Chondrocyte (in vitro differentiated cells): ENCODE measurements at regions not wholly inside any gene's neighbourhood (a gene's known extent, or its start where the extent isn't known, plus 50 kb on each side); places are given as distances from the start of the nearest gene placed in this dataset.
"Not testable (repeated sequence)": the region's sequence is repeated elsewhere in the genome, so short reads cannot be mapped to it uniquely, and the experiment has no call there.

Experiments used
- DNase-seq: peaks from one replicate; pipeline ENCODE4 v3.0.0; 2021; ENCODE audit warnings: mixed read lengths, low spot score
- H3K27ac Mint-ChIP-seq: one replicate; pipeline ENCODE4 v1.8.0; 2021; ENCODE audit warnings: mild to moderate bottlenecking, moderate library complexity, mixed read lengths; ENCODE audit not compliant: unreplicated experiment
- H3K27me3 Mint-ChIP-seq: 2 replicates; pipeline ENCODE4 v1.8.0; 2021; ENCODE audit warnings: low read depth, mixed read lengths
- H3K36me3 Mint-ChIP-seq: 2 replicates; pipeline ENCODE4 v1.8.0; 2021; ENCODE audit warnings: low read depth, mixed read lengths
- H3K4me1 Mint-ChIP-seq: 2 replicates; pipeline ENCODE4 v1.8.0; 2021; ENCODE audit warnings: low read depth, mild to moderate bottlenecking, mixed read lengths
- H3K4me3 Mint-ChIP-seq: one replicate; pipeline ENCODE4 v1.8.0; 2021; ENCODE audit warnings: mild to moderate bottlenecking, moderate library complexity, mixed read lengths; ENCODE audit not compliant: unreplicated experiment
- H3K9me3 Mint-ChIP-seq: 2 replicates; pipeline ENCODE4 v1.8.0; 2021; ENCODE audit warnings: low read depth, mixed read lengths
- TF ChIP-seq, protein P1 (sequence below): fragments of 200-600 bp; sonication (generic); IDR thresholded peaks from 2 replicates; pipeline ENCODE4 v1.5.0; 2021; ENCODE audit warnings: antibody characterized with exemption, mild to moderate bottlenecking, moderate library complexity

DNA sequence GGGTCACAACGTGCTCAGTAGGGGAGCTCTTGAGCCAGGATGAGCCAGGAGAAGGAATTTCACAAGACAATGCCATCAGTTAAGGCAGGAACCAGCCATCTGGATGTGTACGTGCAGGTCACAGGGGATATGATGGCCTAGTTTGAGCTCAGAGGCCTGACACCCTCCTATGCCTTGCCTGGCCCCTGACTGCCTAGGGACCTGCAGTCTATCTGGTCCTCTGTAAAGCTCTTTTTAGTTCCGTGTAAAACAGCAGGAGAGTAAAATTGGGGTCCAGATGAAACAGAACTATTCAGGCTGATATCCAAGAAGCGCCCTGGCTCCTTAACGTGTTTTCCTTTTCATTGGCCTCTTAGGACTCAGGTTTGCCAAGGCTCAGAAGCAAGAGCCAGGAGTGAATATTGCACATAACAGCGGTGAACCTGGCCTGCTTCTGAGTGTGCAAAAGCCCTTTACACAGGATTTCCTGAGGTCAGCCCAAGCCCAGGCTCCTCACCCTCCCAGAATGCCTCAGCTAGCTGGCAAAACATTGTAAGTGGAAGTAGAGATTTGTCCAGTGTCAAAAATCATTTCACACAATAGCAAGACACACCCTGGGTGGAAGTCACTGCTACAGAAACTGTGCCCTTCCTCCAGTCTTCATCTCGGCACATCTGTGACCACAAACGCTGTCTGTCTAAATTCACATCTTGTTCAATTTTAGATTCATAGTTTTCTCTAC, 777.2 kb downstream of the UQCRFS1 start:
- DNase-seq, result no peak
- H3K27ac Mint-ChIP-seq, result no peak overlapping the region
- TF ChIP-seq, protein P1, sequence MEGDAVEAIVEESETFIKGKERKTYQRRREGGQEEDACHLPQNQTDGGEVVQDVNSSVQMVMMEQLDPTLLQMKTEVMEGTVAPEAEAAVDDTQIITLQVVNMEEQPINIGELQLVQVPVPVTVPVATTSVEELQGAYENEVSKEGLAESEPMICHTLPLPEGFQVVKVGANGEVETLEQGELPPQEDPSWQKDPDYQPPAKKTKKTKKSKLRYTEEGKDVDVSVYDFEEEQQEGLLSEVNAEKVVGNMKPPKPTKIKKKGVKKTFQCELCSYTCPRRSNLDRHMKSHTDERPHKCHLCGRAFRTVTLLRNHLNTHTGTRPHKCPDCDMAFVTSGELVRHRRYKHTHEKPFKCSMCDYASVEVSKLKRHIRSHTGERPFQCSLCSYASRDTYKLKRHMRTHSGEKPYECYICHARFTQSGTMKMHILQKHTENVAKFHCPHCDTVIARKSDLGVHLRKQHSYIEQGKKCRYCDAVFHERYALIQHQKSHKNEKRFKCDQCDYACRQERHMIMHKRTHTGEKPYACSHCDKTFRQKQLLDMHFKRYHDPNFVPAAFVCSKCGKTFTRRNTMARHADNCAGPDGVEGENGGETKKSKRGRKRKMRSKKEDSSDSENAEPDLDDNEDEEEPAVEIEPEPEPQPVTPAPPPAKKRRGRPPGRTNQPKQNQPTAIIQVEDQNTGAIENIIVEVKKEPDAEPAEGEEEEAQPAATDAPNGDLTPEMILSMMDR, result no peak
- no peaks in the 10 kb centered on the region for H3K4me1 Mint-ChIP-seq
- H3K9me3 Mint-ChIP-seq, result peaks cover 31% of the 10 kb centered on the region
- no peak overlapping the region for H3K4me3 Mint-ChIP-seq
- H3K27me3 Mint-ChIP-seq, result peaks cover 4% of the 10 kb centered on the region
- H3K36me3 Mint-ChIP-seq, result no peaks in the 10 kb centered on the region

DNA sequence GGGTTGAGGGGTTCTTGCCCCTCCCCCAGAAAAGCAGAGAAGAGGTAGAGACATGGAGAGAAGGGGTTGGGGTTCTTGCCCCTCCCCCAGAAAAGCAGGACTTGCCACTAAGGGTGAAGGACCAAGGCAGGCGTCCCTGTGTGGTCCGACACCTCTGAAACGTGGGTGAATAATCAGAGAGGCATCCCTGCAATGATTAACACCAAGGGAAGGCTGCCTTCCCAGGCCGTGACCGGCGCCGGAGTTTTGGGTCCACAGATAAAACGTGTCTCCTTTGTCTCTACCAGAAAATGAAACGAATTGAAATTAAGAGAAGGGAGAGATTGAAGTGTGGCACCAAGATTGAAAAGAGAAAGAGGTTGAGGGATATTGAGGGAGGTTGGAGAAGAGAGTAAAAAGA, 778.2 kb downstream of the UQCRFS1 start:
- H3K27me3 Mint-ChIP-seq, H3K36me3 Mint-ChIP-seq, H3K4me1 Mint-ChIP-seq, H3K27ac Mint-ChIP-seq, DNase-seq, H3K4me3 Mint-ChIP-seq: not testable (repeated sequence)
- H3K9me3 Mint-ChIP-seq, result peaks cover 31% of the 10 kb centered on the region

DNA sequence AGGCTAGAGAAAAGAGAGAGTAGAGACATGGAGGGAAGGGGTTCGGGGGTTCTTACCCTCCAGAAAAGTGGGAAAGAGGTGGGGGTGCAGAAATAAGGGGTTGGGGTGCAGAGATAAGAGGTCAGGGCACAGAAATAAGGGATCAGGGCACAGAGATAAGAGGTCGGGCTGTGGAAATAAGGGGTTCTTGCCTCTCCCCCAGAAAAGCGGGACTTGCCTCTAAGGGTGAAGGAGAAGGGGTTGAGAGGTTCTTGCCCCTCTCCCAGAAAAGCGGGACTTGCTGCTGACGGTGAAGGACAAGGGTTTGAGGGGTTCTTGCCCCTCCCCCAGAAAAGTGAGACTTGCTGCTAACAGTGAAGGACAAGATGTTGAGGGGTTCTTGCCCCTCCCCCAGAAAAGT, 778.6 kb downstream of the UQCRFS1 start:
- not testable (repeated sequence) for H3K4me1 Mint-ChIP-seq, H3K27me3 Mint-ChIP-seq, H3K36me3 Mint-ChIP-seq, H3K27ac Mint-ChIP-seq, H3K4me3 Mint-ChIP-seq, DNase-seq
- peaks cover 33% of the 10 kb centered on the region for H3K9me3 Mint-ChIP-seq

DNA sequence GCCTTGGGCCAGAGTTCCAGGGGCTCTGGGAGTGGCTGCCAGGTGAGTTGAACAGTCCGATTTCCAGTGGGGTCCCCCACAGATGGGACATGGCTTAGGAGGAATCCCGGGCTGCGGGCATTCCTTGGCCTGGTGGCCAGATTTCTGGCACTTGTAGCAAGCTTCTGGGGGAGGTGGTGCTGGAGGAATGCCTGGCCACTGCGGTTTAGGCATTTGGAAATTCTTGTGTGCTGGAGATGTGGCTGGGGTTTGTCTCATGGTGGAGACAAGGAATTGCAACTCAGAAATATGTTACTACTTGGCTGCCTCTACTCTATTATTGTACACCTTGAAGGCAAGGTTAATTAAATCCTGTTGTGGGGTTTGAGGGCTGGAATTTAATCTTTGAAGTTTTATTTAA, 779.8 kb downstream of the UQCRFS1 start:
- not testable (repeated sequence) for H3K27ac Mint-ChIP-seq, DNase-seq, H3K36me3 Mint-ChIP-seq, H3K27me3 Mint-ChIP-seq, H3K4me3 Mint-ChIP-seq, H3K4me1 Mint-ChIP-seq
- peaks cover 34% of the 10 kb centered on the region for H3K9me3 Mint-ChIP-seq

DNA sequence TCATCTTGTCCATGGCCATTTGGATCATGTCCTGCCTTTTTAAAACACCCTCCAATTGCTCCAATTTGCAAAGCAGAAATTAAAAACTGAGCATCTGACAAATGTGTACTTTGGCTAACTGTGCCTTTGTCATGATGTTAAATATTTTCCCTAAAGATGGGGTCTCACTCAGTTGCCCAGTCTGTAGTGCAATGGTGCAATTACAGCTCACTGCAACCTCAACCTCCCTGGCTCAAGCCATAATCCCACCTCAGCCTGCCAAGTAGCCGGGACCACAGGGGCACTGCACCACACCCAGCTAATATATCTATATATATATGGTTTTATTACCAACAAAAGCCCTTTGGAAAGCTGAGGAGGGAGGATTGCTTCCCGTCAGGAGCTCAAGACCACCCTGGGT, 782.7 kb downstream of the UQCRFS1 start:
- Mint-ChIP-seq H3K27me3 (no peaks in the 10 kb centered on the region), H3K27ac (no peak overlapping the region), H3K4me1 (no peaks in the 10 kb centered on the region), H3K4me3 (no peak overlapping the region), H3K9me3 (peaks cover 31% of the 10 kb centered on the region), H3K36me3 (no peaks in the 10 kb centered on the region)
- TF ChIP-seq, protein P1, result no peak
- no peak for DNase-seq

DNA sequence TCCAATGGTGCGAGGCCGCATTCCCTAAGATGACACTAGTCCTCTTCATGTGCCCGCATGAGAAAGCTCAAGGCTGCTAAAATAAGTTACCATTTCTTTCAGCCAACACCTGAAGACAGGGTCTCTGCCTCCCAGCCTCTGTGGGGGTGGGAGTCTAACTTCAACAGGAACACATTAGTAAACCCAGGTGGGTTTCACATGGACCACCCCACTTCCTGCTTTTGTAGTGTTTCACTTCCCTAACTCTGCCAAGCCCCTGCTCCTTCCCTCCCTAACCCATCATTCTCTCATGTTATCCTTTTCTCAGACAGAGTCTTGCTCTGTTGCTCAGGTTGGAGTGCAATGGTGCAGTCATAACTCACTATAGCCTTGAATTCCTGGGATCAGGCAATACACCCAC, 783.6 kb downstream of the UQCRFS1 start:
- H3K27ac Mint-ChIP-seq, result no peak overlapping the region
- no peaks in the 10 kb centered on the region for H3K36me3 Mint-ChIP-seq
- DNase-seq, result no peak
- H3K4me1 Mint-ChIP-seq, result no peaks in the 10 kb centered on the region
- H3K27me3 Mint-ChIP-seq, result no peaks in the 10 kb centered on the region
- TF ChIP-seq, protein P1, result no peak
- H3K9me3 Mint-ChIP-seq, result peaks cover 24% of the 10 kb centered on the region
- H3K4me3 Mint-ChIP-seq, result no peak overlapping the region
